ENCODE measurements at regions not wholly inside any gene's neighbourhood (a gene's known extent, or its start where the extent isn't known, plus 50 kb on each side); places are given as distances from the start of the nearest gene placed in this dataset.

DNA sequence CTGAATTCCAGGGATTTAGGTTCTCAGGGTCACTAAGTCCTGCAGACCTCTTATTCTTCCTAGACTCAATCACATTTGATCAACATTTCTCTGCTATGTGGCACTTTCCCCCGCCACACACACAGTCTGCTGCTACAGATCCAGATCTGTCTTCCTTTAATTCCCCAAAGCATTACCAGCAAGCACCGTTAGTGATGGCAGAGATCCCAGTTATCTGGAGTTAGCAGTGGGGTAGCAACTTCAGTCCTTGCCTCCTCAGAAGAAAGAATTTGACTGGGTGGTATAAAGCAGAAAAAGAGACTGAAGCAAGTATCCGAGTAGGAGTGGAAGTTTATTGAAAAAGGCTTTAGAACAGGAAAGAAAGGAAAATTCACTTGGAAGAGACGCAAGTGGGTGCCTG is 100.4 kb upstream of the ETV3 start:
- Histone ChIP-seq H2AFZ (replicated peaks; ENCODE audit: low read length, poor library complexity) (no peak overlapping the region), H3K14ac (replicated peaks; ENCODE audit: low read depth, low read length) (no peak overlapping the region), H3K27ac (ENCODE audit: insufficient read depth, low read length) (no peak overlapping the region), H3K27me3 (ENCODE audit: control insufficient read depth, insufficient read depth, low read length) (no peaks in the 10 kb centered on the region; the same call in 1 of the 2 replicates), H3K56ac (ENCODE audit: extremely low read depth, insufficient read depth, low read length) (no peak overlapping the region), H3K79me1 (ENCODE audit: low read depth in 1 of 2, low read length in 2 of 2) (no peaks in the 10 kb centered on the region), H4K20me1 (ENCODE audit: insufficient read depth, low read length) (no peaks in the 10 kb centered on the region), H3K23ac (ENCODE audit: low read depth, low read length) (no peak overlapping the region), H3K4me3 (ENCODE audit: insufficient read depth, low read depth, low read length) (no peak overlapping the region), H3K9ac (ENCODE audit: low read depth, low read length) (no peak overlapping the region), H4K91ac (ENCODE audit: insufficient read depth, low read depth, low read length) (no peak overlapping the region), H2BK15ac (ENCODE audit: low read depth, low read length) (no peak overlapping the region), H2BK20ac (ENCODE audit: low read depth, low read length) (no peak overlapping the region), H2BK120ac (ENCODE audit: low read depth, low read length) (no peak overlapping the region), H4K8ac (ENCODE audit: low read depth in 2 of 2, low read length in 2 of 2) (no peak overlapping the region), H3K18ac (ENCODE audit: low read depth, low read length) (no peak overlapping the region), H3K9me3 (ENCODE audit: control insufficient read depth, insufficient read depth, low read length) (no peaks in the 10 kb centered on the region), H2BK5ac (ENCODE audit: low read depth, low read length, poor library complexity, severe bottlenecking) (no peak overlapping the region), H2AK5ac (ENCODE audit: low read depth, low read length) (no peak overlapping the region), H3K4ac (ENCODE audit: low read depth, low read length) (no peak overlapping the region), H2AK9ac (replicated peaks; ENCODE audit: low read depth, low read length, poor library complexity) (no peak overlapping the region), H3K4me1 (ENCODE audit: control insufficient read depth, insufficient read depth, low read length) (no peaks in the 10 kb centered on the region), H3K9me1 (ENCODE audit: insufficient read depth, low read length) (no peaks in the 10 kb centered on the region), H4K5ac (ENCODE audit: low read depth, low read length) (no peak overlapping the region), H3K4me2 (ENCODE audit: low read depth, low read length) (no peak overlapping the region), H3K36me3 (ENCODE audit: control insufficient read depth, insufficient read depth, low read length) (no peaks in the 10 kb centered on the region)
- no peak for DNase-seq
- WGBS, 2 experiments (ENCODE audit: extremely low coverage in 2 of 2, insufficient read length in 1 of 2) = 60% methylated on average over 1 of the region's 4 CpGs; no CpG with 5 or more reads in 1 of the 2 experiments
- TF ChIP-seq MAZ (IDR thresholded peaks at IDR 0.05; ENCODE audit: borderline replicate concordance, low read depth, low read length) (no peak), CTCF (conservative IDR thresholded peaks at IDR 0.05; ENCODE audit: low read depth, low read length) (no peak), SMC3 (IDR thresholded peaks at IDR 0.05; ENCODE audit: low read depth, low read length) (no peak), CHD1 (IDR thresholded peaks at IDR 0.05; ENCODE audit: low read depth, low read length) (no peak), ELK1 (IDR thresholded peaks at IDR 0.05; ENCODE audit: borderline replicate concordance, low read depth, low read length) (no peak), CEBPB (IDR thresholded peaks at IDR 0.05; ENCODE audit: low read depth, low read length) (no peak)
- dilution Hi-C loops (cut with HindIII; ENCODE audit: low sequenced_read_pairs, unreplicated experiment) (no loop called here), in situ Hi-C loops (cut with MboI; ENCODE audit: low sequenced_read_pairs) (no loop called here), intact Hi-C loops (cut with micrococcal nuclease) (no loop called here)
- POLR2A ChIA-PET (ENCODE audit: unreplicated experiment) = no interaction called here
- BruUV-seq (replicated peaks) = no TSS peak
- CTCF ChIA-PET = no interaction called here
- ATAC-seq (ENCODE audit: low read depth) = no peak
